ENCODE measurements at regions not wholly inside any gene's neighbourhood (a gene's known extent, or its start where the extent isn't known, plus 50 kb on each side); places are given as distances from the start of the nearest gene placed in this dataset.

- dilution Hi-C loops (cut with MboI; ENCODE audit: extremely low pct_ligation_motif_present, low sequenced_read_pairs), result no loop called here
- Histone ChIP-seq H3K4me2 (ENCODE audit: insufficient read depth, low read length) (peak overlapping the region; percentile 51), H3K27me3 (ENCODE audit: control insufficient read depth in 2 of 2, insufficient read depth in 2 of 2, low read length in 2 of 2) (no peaks in the 10 kb centered on the region), H3K36me3 (ENCODE audit: control insufficient read depth in 2 of 2, extremely low read depth in 1 of 2, insufficient read depth in 2 of 2, low read length in 2 of 2) (no peaks in the 10 kb centered on the region), H3K79me2 (ENCODE audit: control insufficient read depth, insufficient read depth, low read length) (no peaks in the 10 kb centered on the region), H2AFZ (ENCODE audit: low read depth, low read length) (no peak overlapping the region), H3K4me1 (ENCODE audit: control insufficient read depth, extremely low read depth, insufficient read depth, low read length) (peaks cover 18% of the 10 kb centered on the region), H3K9ac (replicated peaks; ENCODE audit: extremely low read depth, insufficient read depth, low read length) (no peak overlapping the region), H3K9me3 (replicated peaks; ENCODE audit: control insufficient read depth, insufficient read depth, low read length) (no peaks in the 10 kb centered on the region), H3K27ac (ENCODE audit: insufficient read depth, low read depth, low read length) (peak overlapping the region; percentile 23), H4K20me1 (replicated peaks; ENCODE audit: control insufficient read depth, extremely low read depth, insufficient read depth, low read length) (no peaks in the 10 kb centered on the region), H3K9me1 (replicated peaks; ENCODE audit: control insufficient read depth, extremely low read depth, insufficient read depth, low read length) (no peaks in the 10 kb centered on the region), H3K4me3 (replicated peaks in 1 of 3; ENCODE audit: insufficient read depth in 1 of 3, low read depth in 1 of 3, low read length in 3 of 3) (no peak overlapping the region)
- BruUV-seq (replicated peaks), result no TSS peak
- no peak for TF ChIP-seq MAX (IDR thresholded peaks at IDR 0.05; ENCODE audit: insufficient read depth, insufficient read length)
- no peak for TF ChIP-seq GATA2 (IDR thresholded peaks at IDR 0.05; ENCODE audit: insufficient read depth, insufficient read length, low read depth, low read length)
- no peak for TF ChIP-seq MYC (IDR thresholded peaks at IDR 0.05; ENCODE audit: low read depth, low read length)
- TF ChIP-seq FOS (IDR thresholded peaks at IDR 0.05; ENCODE audit: borderline replicate concordance, insufficient read depth, low read length), result no peak
- no peak for TF ChIP-seq POLR2AphosphoS5 (IDR thresholded peaks at IDR 0.05; ENCODE audit: insufficient read depth, low read depth, low read length)
- no peak for TF ChIP-seq CTCF (IDR thresholded peaks at IDR 0.05; ENCODE audit: extremely low read depth in 1 of 2, insufficient read depth in 1 of 2, low read depth in 1 of 2, low read length in 2 of 2)
- no peak for TF ChIP-seq EZH2 (IDR thresholded peaks at IDR 0.05; ENCODE audit: borderline replicate concordance, low read depth, low read length, severe bottlenecking)
- no peak for TF ChIP-seq JUN (IDR thresholded peaks at IDR 0.05; ENCODE audit: borderline replicate concordance, insufficient read depth, insufficient read length, low read depth)
- no peak for TF ChIP-seq POLR2A (IDR thresholded peaks at IDR 0.05; ENCODE audit: low read depth, low read length)
- intact Hi-C loops (cut with micrococcal nuclease), result no loop called here
- FAIRE-seq, result peak; percentile 46
- CTCF ChIA-PET, result no interaction called here
- POLR2A ChIA-PET, result no interaction called here
- DNase-seq (ENCODE audit: low read depth, low spot score), result peak; percentile 56
Observed at GRCh38 chrX:97858592-97858991, 974.9 kb downstream of the RPA4 start.
